Lung (tissue), 11 donors: ENCODE measurements at regions not wholly inside any gene's neighbourhood (a gene's known extent, or its start where the extent isn't known, plus 50 kb on each side); places are given as distances from the start of the nearest gene placed in this dataset.

Experiments used
- ATAC-seq: fragments of 200-7000 bp; cut with Tn5 transposase; one replicate; pipeline ENCODE4 v1.9.1; 2020; ENCODE audit warnings: moderate number of reproducible peaks; ENCODE audit not compliant: insufficient read depth, low FRiP score
- DNase-seq, 3 donors: peaks; one replicate each; pipeline ENCODE4 v3.0.0-alpha.2; 2013 to 2017
- H3K27ac ChIP-seq, 2 donors: one replicate each; pipeline ENCODE4 v1.5.1; 2013; ENCODE audit warnings: mild to moderate bottlenecking in 2 of 2, moderate library complexity in 2 of 2, control low read depth in 1 of 2, inconsistent platforms in 1 of 2, low read depth in 1 of 2, low read length in 1 of 2
- H3K27me3 ChIP-seq, 3 donors: one replicate each; pipeline ENCODE4 v1.5.1; 2013; ENCODE audit warnings: low read length in 2 of 3; ENCODE audit not compliant: control insufficient read depth in 3 of 3, insufficient read depth in 3 of 3
- H3K36me3 ChIP-seq, 4 donors: one replicate each; pipeline ENCODE4 v1.5.1; 2013; ENCODE audit warnings: low read length in 4 of 4, mild to moderate bottlenecking in 1 of 4, moderate library complexity in 1 of 4; ENCODE audit not compliant: control insufficient read depth in 4 of 4, insufficient read depth in 4 of 4
- H3K4me1 ChIP-seq, 5 donors: one replicate each; pipeline ENCODE4 v1.5.1; 2013; ENCODE audit warnings: low read length in 5 of 5, mild to moderate bottlenecking in 2 of 5, moderate library complexity in 1 of 5; ENCODE audit not compliant: control insufficient read depth in 5 of 5, insufficient read depth in 5 of 5
- H3K4me3 ChIP-seq: one replicate; pipeline ENCODE4 v1.5.1; 2013; ENCODE audit warnings: mild to moderate bottlenecking, control low read depth, moderate library complexity
- H3K9ac ChIP-seq, 2 donors: one replicate each; pipeline ENCODE4 v1.5.1; 2013; ENCODE audit warnings: low read length in 2 of 2, control low read depth in 1 of 2; ENCODE audit not compliant: insufficient read depth in 1 of 2
- H3K9me3 ChIP-seq, 4 donors: one replicate each; pipeline ENCODE4 v1.5.1; 2013; ENCODE audit warnings: low read length in 3 of 4, mild to moderate bottlenecking in 1 of 4, moderate library complexity in 1 of 4; ENCODE audit not compliant: control insufficient read depth in 4 of 4, insufficient read depth in 3 of 4
- CTCF ChIP-seq: IDR thresholded peaks from 2 replicates; pipeline ENCODE4 v1.5.1; 2012; ENCODE audit warnings: mild to moderate bottlenecking; ENCODE audit errors: control extremely low read depth, extremely low read depth
- WGBS, 2 donors: extraction: QIAGEN DNeasy Blood & Tissue Kit; methylation state at CpG; one replicate each; pipeline ENCODE4 v1.1.7; 2013; 5-methylcytosine and 5-hydroxymethylcytosine counted together
- donor health status: control.
- donor health status: control.
- donor health status: Bipolar disorder and iron deficiency.
- donor health status: healthy.
- donor health status: DM: yes; HTN: yes; CAD: no.

- 45 to 54% methylated on average over 3 of the region's 3 CpGs for WGBS, 2 donors
- Histone ChIP-seq H3K4me3 (no peak overlapping the region), H3K27ac (no peak overlapping the region), H3K9ac (no peak overlapping the region), H3K36me3 (no peaks in the 10 kb centered on the region), H3K27me3 (no peaks in the 10 kb centered on the region), H3K4me1 (no peaks in the 10 kb centered on the region), H3K9me3 (peaks cover 0 to 7% (median 0%) of the 10 kb centered on the region in 4 donors)
- DNase-seq (no peak), ATAC-seq (no peak)
- no peak for TF ChIP-seq CTCF
Measured at GRCh38 chr19:28026636-28027035, 1186.3 kb downstream of the UQCRFS1 start.

- H3K27ac ChIP-seq, result no peak overlapping the region
- no peaks in the 10 kb centered on the region for H3K4me1 ChIP-seq
- H3K4me3 ChIP-seq, result no peak overlapping the region
- 82 to 84% methylated on average over 3 of the region's 3 CpGs for WGBS, 2 donors
- H3K27me3 ChIP-seq, result peaks cover 0 to under 1% (median 0%) of the 10 kb centered on the region in 3 donors
- peaks cover 0 to 2% (median 0%) of the 10 kb centered on the region in 4 donors for H3K9me3 ChIP-seq
- no peak for TF ChIP-seq CTCF
- DNase-seq (no peak), ATAC-seq (no peak)
- H3K36me3 ChIP-seq, result no peaks in the 10 kb centered on the region
- no peak overlapping the region for H3K9ac ChIP-seq
Measured at GRCh38 chr19:28024920-28025319, 1188.0 kb downstream of the UQCRFS1 start.

GRCh38 chr19:28023064-28023463, 1189.9 kb downstream of the UQCRFS1 start:
- ATAC-seq, result no peak
- no peak overlapping the region for H3K9ac ChIP-seq
- 73 to 88% methylated on average over 5 of the region's 5 CpGs for WGBS, 2 donors
- H3K27ac ChIP-seq, result no peak overlapping the region
- no peaks in the 10 kb centered on the region for H3K36me3 ChIP-seq
- peaks cover 0 to 4% (median 0%) of the 10 kb centered on the region in 3 donors for H3K27me3 ChIP-seq
- DNase-seq, result no peak
- TF ChIP-seq CTCF, result no peak
- no peak overlapping the region for H3K4me3 ChIP-seq
- no peaks in the 10 kb centered on the region for H3K4me1 ChIP-seq
- H3K9me3 ChIP-seq, result peaks cover 0 to 2% (median 0%) of the 10 kb centered on the region in 4 donors

DNA sequence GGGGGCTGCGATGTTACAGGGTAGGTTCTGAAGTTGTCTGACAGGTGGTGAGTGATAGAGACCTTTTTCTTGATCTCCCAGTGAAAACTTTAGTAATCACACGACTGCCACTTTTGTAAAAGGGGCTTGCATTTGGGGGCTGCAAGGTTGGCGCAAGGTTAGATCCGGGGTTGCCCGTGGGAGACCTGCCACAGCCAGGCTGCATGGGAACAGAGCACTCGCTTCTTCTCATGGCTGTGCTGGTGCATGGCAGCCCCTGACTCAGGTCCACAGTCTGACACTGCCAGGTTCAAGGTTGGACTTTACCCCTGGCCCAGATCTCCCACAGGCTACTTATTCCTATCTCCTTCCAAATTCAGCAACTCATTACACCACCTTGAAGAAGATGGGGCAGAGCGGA, 1190.4 kb downstream of the UQCRFS1 start:
- no peak for TF ChIP-seq CTCF
- H3K4me3 ChIP-seq, result no peak overlapping the region
- H3K36me3 ChIP-seq, result no peaks in the 10 kb centered on the region
- no peak for DNase-seq
- no peaks in the 10 kb centered on the region for H3K4me1 ChIP-seq
- no peak overlapping the region for H3K9ac ChIP-seq
- no peak for ATAC-seq
- WGBS, 2 donors, result 77 to 92% methylated on average over 7 of the region's 7 CpGs
- H3K9me3 ChIP-seq, result peaks cover 0 to 2% (median 0%) of the 10 kb centered on the region in 4 donors
- H3K27ac ChIP-seq, result no peak overlapping the region
- H3K27me3 ChIP-seq, result peaks cover 0 to 4% (median 0%) of the 10 kb centered on the region in 3 donors
